Natural killer cell (primary cell): ENCODE measurements at regions not wholly inside any gene's neighbourhood (a gene's known extent, or its start where the extent isn't known, plus 50 kb on each side); places are given as distances from the start of the nearest gene placed in this dataset.

Experiments
- ATAC-seq, 3 donors: fragments of 150-1000 bp in 2 of 3; fragments of 200-7000 bp in 1 of 3; cut with Tn5 transposase; 1 replicate in 1 of 3; 2 replicates in 2 of 3; pipeline ENCODE4 v1.10.0; 2021; ENCODE audit warnings: mild to moderate bottlenecking in 2 of 3, moderate library complexity in 2 of 3
- DNase-seq, 2 donors: peaks; one replicate each; pipeline versions ENCODE4 v3.0.0 to v3.0.0-alpha.2; 2013 to 2021; ENCODE audit warnings: mixed read lengths in 1 of 2
- H3K27ac ChIP-seq: one replicate; pipeline ENCODE4 v1.5.1; 2013; ENCODE audit warnings: mild to moderate bottlenecking, low read length
- H3K27me3 ChIP-seq: one replicate; pipeline ENCODE4 v1.6.1; 2013; ENCODE audit warnings: low read length; ENCODE audit not compliant: control insufficient read depth, insufficient read depth
- H3K36me3 ChIP-seq: one replicate; pipeline ENCODE4 v1.6.1; 2013; ENCODE audit warnings: low read length; ENCODE audit not compliant: control insufficient read depth, insufficient read depth
- H3K4me1 ChIP-seq: one replicate; pipeline ENCODE4 v1.6.1; 2013; ENCODE audit warnings: low read length; ENCODE audit not compliant: control insufficient read depth, insufficient read depth
- H3K4me3 ChIP-seq: one replicate; pipeline ENCODE4 v1.5.1; 2013; ENCODE audit warnings: low read length
- H3K9me3 ChIP-seq: one replicate; pipeline ENCODE4 v1.6.1; 2013; ENCODE audit warnings: low read length; ENCODE audit not compliant: control insufficient read depth, insufficient read depth
- H3K27ac Mint-ChIP-seq, 2 donors: one replicate each; pipeline ENCODE4 v1.8.0; 2022; ENCODE audit warnings: mild to moderate bottlenecking in 2 of 2, mixed read lengths in 2 of 2, moderate library complexity in 1 of 2
- H3K27me3 Mint-ChIP-seq, 2 donors: one replicate each; pipeline ENCODE4 v1.8.0; 2022; ENCODE audit warnings: low read depth in 2 of 2, mixed read lengths in 2 of 2
- H3K36me3 Mint-ChIP-seq: one replicate; pipeline ENCODE4 v1.8.0; 2022; ENCODE audit warnings: mixed read lengths
- H3K4me1 Mint-ChIP-seq, 2 donors: one replicate each; pipeline ENCODE4 v1.8.0; 2022; ENCODE audit warnings: mixed read lengths in 2 of 2
- H3K4me3 Mint-ChIP-seq: one replicate; pipeline ENCODE4 v1.8.0; 2022; ENCODE audit warnings: mild to moderate bottlenecking, moderate library complexity, mixed read lengths
- H3K9me3 Mint-ChIP-seq, 2 donors: one replicate each; pipeline ENCODE4 v1.8.0; 2022; ENCODE audit warnings: mixed read lengths in 2 of 2
- WGBS: methylation state at CpG from one replicate; pipeline ENCODE4 v1.1.7; 2013; ENCODE audit warnings: missing lambda C conversion rate; ENCODE audit not compliant: insufficient coverage; 5-methylcytosine and 5-hydroxymethylcytosine counted together
- intact Hi-C: fragments of 100-400 bp; cut with micrococcal nuclease; formaldehyde crosslinking; loops from one replicate; pipeline ENCODE4 v1.14.2; 2022
- TF ChIP-seq, protein P1 (sequence below): fragments of 200-600 bp; IDR thresholded peaks from one replicate; pipeline ENCODE4 v1.8.0; 2022; ENCODE audit warnings: antibody characterized with exemption

- Histone ChIP-seq H3K4me1 (no peaks in the 10 kb centered on the region), H3K9me3 (no peaks in the 10 kb centered on the region), H3K27me3 (no peaks in the 10 kb centered on the region), H3K27ac (no peak overlapping the region), H3K36me3 (no peaks in the 10 kb centered on the region), H3K4me3 (no peak overlapping the region)
- DNase-seq (no peak), ATAC-seq (no peak)
- H3K27me3 Mint-ChIP-seq = peaks cover 9 to 12% of the 10 kb centered on the region in 2 donors
- intact Hi-C loops = no loop called here
- no peaks in the 10 kb centered on the region for H3K9me3 Mint-ChIP-seq
- H3K4me3 Mint-ChIP-seq = no peak overlapping the region
- no peak overlapping the region for H3K27ac Mint-ChIP-seq
- H3K4me1 Mint-ChIP-seq = no peaks in the 10 kb centered on the region
- 82% methylated on average over 19 of the region's 19 CpGs for WGBS
- no peaks in the 10 kb centered on the region for H3K36me3 Mint-ChIP-seq
- TF ChIP-seq, protein P1, sequence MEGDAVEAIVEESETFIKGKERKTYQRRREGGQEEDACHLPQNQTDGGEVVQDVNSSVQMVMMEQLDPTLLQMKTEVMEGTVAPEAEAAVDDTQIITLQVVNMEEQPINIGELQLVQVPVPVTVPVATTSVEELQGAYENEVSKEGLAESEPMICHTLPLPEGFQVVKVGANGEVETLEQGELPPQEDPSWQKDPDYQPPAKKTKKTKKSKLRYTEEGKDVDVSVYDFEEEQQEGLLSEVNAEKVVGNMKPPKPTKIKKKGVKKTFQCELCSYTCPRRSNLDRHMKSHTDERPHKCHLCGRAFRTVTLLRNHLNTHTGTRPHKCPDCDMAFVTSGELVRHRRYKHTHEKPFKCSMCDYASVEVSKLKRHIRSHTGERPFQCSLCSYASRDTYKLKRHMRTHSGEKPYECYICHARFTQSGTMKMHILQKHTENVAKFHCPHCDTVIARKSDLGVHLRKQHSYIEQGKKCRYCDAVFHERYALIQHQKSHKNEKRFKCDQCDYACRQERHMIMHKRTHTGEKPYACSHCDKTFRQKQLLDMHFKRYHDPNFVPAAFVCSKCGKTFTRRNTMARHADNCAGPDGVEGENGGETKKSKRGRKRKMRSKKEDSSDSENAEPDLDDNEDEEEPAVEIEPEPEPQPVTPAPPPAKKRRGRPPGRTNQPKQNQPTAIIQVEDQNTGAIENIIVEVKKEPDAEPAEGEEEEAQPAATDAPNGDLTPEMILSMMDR = no peak
Observed at GRCh38 chr1:11414926-11415538, 63.9 kb upstream of the DISP3 start.

DNA sequence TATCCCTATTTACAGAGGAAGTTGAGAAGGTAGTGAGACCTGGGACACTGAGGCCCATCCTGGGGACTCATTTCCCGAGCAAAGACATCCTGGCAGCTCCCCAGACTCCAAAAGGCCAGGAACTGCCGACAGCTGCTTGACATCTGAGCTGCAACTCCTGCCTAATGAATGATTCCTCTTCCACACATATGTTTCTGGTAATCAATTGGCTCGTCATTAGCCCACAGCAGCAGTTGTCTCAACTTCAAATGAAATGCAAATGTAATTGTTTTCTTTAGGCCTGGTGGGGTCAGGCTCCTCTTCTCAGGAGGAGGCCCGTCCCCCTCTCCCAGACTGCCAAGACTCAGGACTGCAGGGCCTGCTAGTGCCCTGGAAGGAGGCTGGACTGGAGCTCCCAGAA lies 61.8 kb upstream of the DISP3 start:
- intact Hi-C loops = no loop called here
- Histone ChIP-seq H3K4me3 (no peak overlapping the region), H3K27me3 (no peaks in the 10 kb centered on the region), H3K36me3 (no peaks in the 10 kb centered on the region), H3K4me1 (no peaks in the 10 kb centered on the region), H3K9me3 (no peaks in the 10 kb centered on the region), H3K27ac (no peak overlapping the region)
- no peaks in the 10 kb centered on the region for H3K9me3 Mint-ChIP-seq
- DNase-seq (no peak), ATAC-seq (no peak)
- no peaks in the 10 kb centered on the region for H3K4me1 Mint-ChIP-seq
- TF ChIP-seq, protein P1 = no peak
- no peak overlapping the region for H3K4me3 Mint-ChIP-seq
- H3K27me3 Mint-ChIP-seq = peaks cover 18 to 21% of the 10 kb centered on the region in 2 donors
- WGBS = 58% methylated on average over 3 of the region's 4 CpGs
- H3K36me3 Mint-ChIP-seq = no peaks in the 10 kb centered on the region
- no peak overlapping the region for H3K27ac Mint-ChIP-seq

DNA sequence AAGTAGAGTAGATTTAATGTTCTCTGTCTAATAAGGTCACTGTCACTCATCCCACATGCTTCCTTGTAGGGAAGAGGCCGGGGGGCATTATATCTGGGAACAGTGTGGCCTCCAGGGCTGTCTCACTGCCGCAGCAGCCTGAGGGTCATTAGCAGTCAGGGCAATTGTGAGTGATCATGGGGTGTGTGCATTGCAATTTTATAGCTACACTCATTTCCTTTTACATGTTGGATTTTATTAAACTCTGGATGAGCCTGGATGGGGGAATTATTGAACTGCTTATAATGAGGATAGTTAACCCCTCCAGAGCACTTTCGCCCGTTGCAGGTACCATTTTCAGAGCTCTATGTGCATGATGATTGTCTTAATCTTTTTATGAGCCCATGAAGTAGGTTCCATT lies 60.9 kb upstream of the DISP3 start:
- ATAC-seq = no peak
- H3K36me3 Mint-ChIP-seq = no peaks in the 10 kb centered on the region
- no peaks in the 10 kb centered on the region for H3K9me3 Mint-ChIP-seq
- no peak for DNase-seq
- H3K4me3 Mint-ChIP-seq = no peak overlapping the region
- Histone ChIP-seq H3K4me1 (no peaks in the 10 kb centered on the region), H3K27me3 (no peaks in the 10 kb centered on the region), H3K4me3 (no peak overlapping the region), H3K36me3 (no peaks in the 10 kb centered on the region), H3K27ac (no peak overlapping the region), H3K9me3 (no peaks in the 10 kb centered on the region)
- peaks cover 18 to 21% of the 10 kb centered on the region in 2 donors for H3K27me3 Mint-ChIP-seq
- TF ChIP-seq, protein P1 = no peak
- no peaks in the 10 kb centered on the region for H3K4me1 Mint-ChIP-seq
- H3K27ac Mint-ChIP-seq = no peak overlapping the region
- intact Hi-C loops = no loop called here
- 84% methylated on average over 4 of the region's 4 CpGs for WGBS

- TF ChIP-seq, protein P1 = no peak
- H3K4me3 Mint-ChIP-seq = no peak overlapping the region
- Histone ChIP-seq H3K27ac (no peak overlapping the region), H3K9me3 (no peaks in the 10 kb centered on the region), H3K36me3 (no peaks in the 10 kb centered on the region), H3K27me3 (no peaks in the 10 kb centered on the region), H3K4me3 (no peak overlapping the region), H3K4me1 (no peaks in the 10 kb centered on the region)
- no peak for ATAC-seq
- no peaks in the 10 kb centered on the region for H3K4me1 Mint-ChIP-seq
- no peaks in the 10 kb centered on the region for H3K36me3 Mint-ChIP-seq
- peaks cover 9 to 19% of the 10 kb centered on the region in 2 donors for H3K27me3 Mint-ChIP-seq
- H3K27ac Mint-ChIP-seq = no peak overlapping the region
- intact Hi-C loops = no loop called here
- DNase-seq = no peak
- H3K9me3 Mint-ChIP-seq = no peaks in the 10 kb centered on the region
- 87% methylated on average over 8 of the region's 8 CpGs for WGBS
Observed at GRCh38 chr1:11421443-11421842, 57.5 kb upstream of the DISP3 start.
